Fibroblast of pulmonary artery (primary cell): ENCODE measurements at regions not wholly inside any gene's neighbourhood (a gene's known extent, or its start where the extent isn't known, plus 50 kb on each side); places are given as distances from the start of the nearest gene placed in this dataset.

Experiments used
- DNase-seq: peaks from one replicate; pipeline ENCODE4 v3.0.0-alpha.2; 2010; ENCODE audit warnings: low read depth
- H3K4me3 ChIP-seq: replicated peaks from 2 replicates; pipeline ENCODE4 v1.5.1; 2011; ENCODE audit warnings: low read depth, mild to moderate bottlenecking, control low read depth, low read length, moderate library complexity
- TF ChIP-seq, protein P1 (sequence below): IDR thresholded peaks from 2 replicates; pipeline ENCODE4 v1.5.1; 2011; ENCODE audit warnings: mild to moderate bottlenecking, control low read depth, low read length, inconsistent platforms; ENCODE audit errors: missing control alignments

GRCh38 chr14:98728836-98729235 lies 543.2 kb downstream of the BCL11B start:
- TF ChIP-seq, protein P1, sequence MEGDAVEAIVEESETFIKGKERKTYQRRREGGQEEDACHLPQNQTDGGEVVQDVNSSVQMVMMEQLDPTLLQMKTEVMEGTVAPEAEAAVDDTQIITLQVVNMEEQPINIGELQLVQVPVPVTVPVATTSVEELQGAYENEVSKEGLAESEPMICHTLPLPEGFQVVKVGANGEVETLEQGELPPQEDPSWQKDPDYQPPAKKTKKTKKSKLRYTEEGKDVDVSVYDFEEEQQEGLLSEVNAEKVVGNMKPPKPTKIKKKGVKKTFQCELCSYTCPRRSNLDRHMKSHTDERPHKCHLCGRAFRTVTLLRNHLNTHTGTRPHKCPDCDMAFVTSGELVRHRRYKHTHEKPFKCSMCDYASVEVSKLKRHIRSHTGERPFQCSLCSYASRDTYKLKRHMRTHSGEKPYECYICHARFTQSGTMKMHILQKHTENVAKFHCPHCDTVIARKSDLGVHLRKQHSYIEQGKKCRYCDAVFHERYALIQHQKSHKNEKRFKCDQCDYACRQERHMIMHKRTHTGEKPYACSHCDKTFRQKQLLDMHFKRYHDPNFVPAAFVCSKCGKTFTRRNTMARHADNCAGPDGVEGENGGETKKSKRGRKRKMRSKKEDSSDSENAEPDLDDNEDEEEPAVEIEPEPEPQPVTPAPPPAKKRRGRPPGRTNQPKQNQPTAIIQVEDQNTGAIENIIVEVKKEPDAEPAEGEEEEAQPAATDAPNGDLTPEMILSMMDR, result no peak

DNA sequence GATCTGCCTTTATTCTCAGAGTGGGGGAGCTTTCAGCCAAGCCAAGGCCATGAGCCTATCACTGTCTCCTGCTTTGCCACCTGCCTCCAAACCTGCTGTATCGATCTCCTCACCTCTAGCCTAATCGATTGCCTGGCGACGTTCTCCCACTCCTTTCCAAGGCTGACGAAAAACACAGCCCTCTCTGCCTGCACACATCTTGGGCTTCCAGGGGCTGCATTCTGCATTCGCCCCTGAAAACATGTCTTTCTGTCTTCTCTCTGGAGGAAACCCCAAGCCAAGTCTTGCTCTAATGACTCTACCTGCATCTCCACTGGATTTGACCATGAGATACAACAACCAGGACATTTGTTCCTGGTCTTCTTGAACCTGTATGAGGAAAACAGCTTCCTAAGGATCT lies 540.7 kb downstream of the BCL11B start:
- TF ChIP-seq, protein P1, result no peak
- no peak overlapping the region for H3K4me3 ChIP-seq
- no peak for DNase-seq

More at GRCh38 chr14:98728836-98729235, 543.2 kb downstream of the BCL11B start:
- H3K4me3 ChIP-seq, result no peak overlapping the region
- DNase-seq, result no peak

DNA sequence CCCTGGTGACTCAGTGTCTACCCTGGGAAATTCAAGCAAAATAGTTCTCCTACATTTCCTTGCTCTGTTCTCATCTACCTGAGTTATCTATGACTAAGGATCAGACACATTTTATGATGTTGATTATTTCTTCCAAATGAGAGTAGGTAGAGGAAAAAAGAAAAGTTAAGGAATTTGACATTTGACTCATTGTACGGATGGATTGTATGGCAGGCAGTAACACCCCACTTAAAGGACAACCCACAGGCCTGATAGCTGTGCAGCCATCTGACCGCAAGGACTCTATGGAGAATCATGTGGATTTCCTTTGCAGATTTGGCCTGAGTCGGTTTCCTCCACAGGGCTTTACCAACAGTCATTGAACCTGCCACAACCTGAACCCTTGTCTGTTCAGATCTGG lies 540.3 kb downstream of the BCL11B start:
- H3K4me3 ChIP-seq, result no peak overlapping the region
- TF ChIP-seq, protein P1, result no peak
- no peak for DNase-seq

GRCh38 chr14:98733536-98733935 lies 538.5 kb downstream of the BCL11B start:
- TF ChIP-seq, protein P1, result no peak

DNA sequence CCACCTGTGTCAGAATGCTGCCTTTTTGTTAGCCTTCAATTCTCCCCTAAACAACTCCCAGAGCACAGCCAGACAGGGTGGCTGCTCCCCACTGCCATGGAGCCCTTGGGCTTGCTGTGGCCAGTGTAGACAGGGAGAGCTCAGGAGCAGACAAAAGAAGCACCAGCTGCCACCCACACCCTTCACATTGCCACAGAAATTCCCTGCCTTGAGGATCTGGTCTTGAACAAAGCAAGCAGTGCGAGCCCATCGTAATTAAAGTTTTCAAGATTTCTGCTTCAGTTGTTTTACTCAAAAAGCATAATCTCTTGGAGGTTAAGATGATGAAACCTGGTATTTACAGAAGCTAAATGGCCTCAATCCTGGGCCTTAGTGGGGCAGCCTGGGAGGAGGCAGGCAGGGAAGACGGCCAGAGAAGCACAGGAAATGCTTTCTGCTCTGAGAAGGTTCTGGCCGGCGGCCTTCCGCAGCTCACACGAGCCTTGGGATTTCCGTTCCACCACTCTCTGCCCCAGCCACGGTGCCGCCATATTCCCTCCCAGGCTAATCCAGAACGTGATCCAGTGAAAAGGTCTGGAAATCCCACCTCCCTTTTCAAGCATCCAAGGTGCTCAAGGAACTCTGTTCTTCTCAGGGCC lies 535.2 kb downstream of the BCL11B start:
- no peak for DNase-seq
- no peak overlapping the region for H3K4me3 ChIP-seq
- TF ChIP-seq, protein P1, result no peak

More at GRCh38 chr14:98733536-98733935, 538.5 kb downstream of the BCL11B start:
- H3K4me3 ChIP-seq, result no peak overlapping the region
- DNase-seq, result no peak

DNA sequence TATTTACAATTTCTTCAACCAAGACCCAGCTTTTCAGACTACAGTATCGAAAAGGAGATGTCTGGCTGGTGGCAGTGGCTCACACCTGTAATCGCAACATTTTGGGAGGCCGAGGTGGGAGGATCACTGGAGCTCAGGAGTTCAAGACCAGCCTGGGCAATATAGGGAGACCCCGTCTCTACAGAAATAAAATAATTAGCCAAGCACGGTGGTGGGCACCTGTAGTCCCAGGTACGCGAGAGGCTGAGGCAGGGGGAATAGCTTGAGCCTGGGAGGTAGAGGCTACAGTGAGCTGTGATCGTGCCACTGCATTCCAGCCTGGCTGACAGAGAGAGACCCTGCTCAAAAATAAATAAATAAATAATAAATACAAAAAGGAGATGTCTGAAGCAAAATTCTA lies 530.5 kb downstream of the BCL11B start:
- TF ChIP-seq, protein P1, result no peak
- H3K4me3 ChIP-seq, result no peak overlapping the region
- DNase-seq, result no peak

DNA sequence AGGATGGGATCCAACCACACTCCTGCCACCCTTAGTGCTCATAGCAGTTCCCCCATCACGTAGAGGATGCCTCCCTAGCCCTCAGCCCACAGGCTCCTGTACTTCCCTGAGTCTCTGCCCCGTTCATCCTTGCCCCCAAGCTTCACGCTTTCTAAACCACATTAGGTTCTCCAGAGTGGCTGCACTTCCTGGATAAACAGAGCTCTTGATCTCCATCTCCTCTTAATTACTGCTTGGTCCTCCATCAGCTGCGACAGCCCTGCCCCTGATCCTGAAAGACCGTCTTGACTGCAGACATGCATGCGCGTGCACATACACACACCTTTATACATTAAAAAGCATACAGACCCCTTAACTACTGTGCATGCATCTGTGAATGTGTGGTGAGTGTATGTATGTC lies 530.0 kb downstream of the BCL11B start:
- H3K4me3 ChIP-seq, result no peak overlapping the region
- DNase-seq, result no peak
- TF ChIP-seq, protein P1, result no peak
